WTC11 (cell line): ENCODE measurements at regions not wholly inside any gene's neighbourhood (a gene's known extent, or its start where the extent isn't known, plus 50 kb on each side); places are given as distances from the start of the nearest gene placed in this dataset.

Experiments
- ATAC-seq: fragments of 200-7000 bp; cut with Tn5 transposase; 2 replicates; pipeline ENCODE4 v1.10.0; 2021; ENCODE audit warnings: mild to moderate bottlenecking, moderate library complexity
- CTCF ChIA-PET: fragments of 300-600 bp; sonication (Branson Sonifier 250); formaldehyde crosslinking; loops from one replicate; lab custom pipeline; 2021; ENCODE audit warnings: antibody characterized with exemption; lab: Charles Lee
- POLR2A ChIA-PET: fragments of 350-600 bp; sonication (Branson Sonifier 250); formaldehyde crosslinking; loops from one replicate; lab custom pipeline; 2021; ENCODE audit warnings: antibody characterized with exemption; lab: Charles Lee
- DNase-seq: peaks from one replicate; pipeline ENCODE4 v3.0.0; 2021; ENCODE audit warnings: low spot score
- H3K27ac Mint-ChIP-seq: 2 replicates; pipeline ENCODE4 v1.8.0; 2021; ENCODE audit warnings: mixed read lengths
- H3K27me3 Mint-ChIP-seq: 2 replicates; pipeline ENCODE4 v1.8.0; 2021; ENCODE audit warnings: low read depth, mild to moderate bottlenecking, moderate library complexity, mixed read lengths
- H3K36me3 Mint-ChIP-seq: 2 replicates; pipeline ENCODE4 v1.8.0; 2021; ENCODE audit warnings: mixed read lengths
- H3K4me1 Mint-ChIP-seq: 2 replicates; pipeline ENCODE4 v1.8.0; 2022; ENCODE audit warnings: mixed read lengths
- H3K4me3 Mint-ChIP-seq: 2 replicates; pipeline ENCODE4 v1.8.0; 2021; ENCODE audit warnings: mild to moderate bottlenecking, moderate library complexity, mixed read lengths
- H3K9me3 Mint-ChIP-seq: 2 replicates; pipeline ENCODE4 v1.8.0; 2021; ENCODE audit warnings: mixed read lengths
- ATF1 ChIP-seq: sonication (generic); formaldehyde crosslinking; IDR thresholded peaks from 2 replicates; pipeline ENCODE4 v1.8.1; 2023; ENCODE audit warnings: mild to moderate bottlenecking, moderate library complexity, missing genetic modification reagents
- CREB1 ChIP-seq: sonication (generic); formaldehyde crosslinking; IDR thresholded peaks from 2 replicates; pipeline ENCODE4 v1.8.0; 2023; ENCODE audit warnings: mild to moderate bottlenecking, missing genetic modification reagents
- E2F1 ChIP-seq: sonication (generic); formaldehyde crosslinking; IDR thresholded peaks from 2 replicates; pipeline ENCODE4 v1.8.0; 2022; ENCODE audit warnings: mild to moderate bottlenecking, missing genetic modification reagents
- EMX1 ChIP-seq: fragments of 250-450 bp; sonication (Bioruptor Pico); IDR thresholded peaks from 2 replicates; pipeline ENCODE4 v1.8.0; 2021; ENCODE audit warnings: mild to moderate bottlenecking
- FOXP1 ChIP-seq: sonication (generic); formaldehyde crosslinking; IDR thresholded peaks from 2 replicates; pipeline ENCODE4 v1.8.0; 2022; ENCODE audit warnings: missing genetic modification reagents, mild to moderate bottlenecking, moderate library complexity, borderline replicate concordance
- IRF2 ChIP-seq: sonication (generic); formaldehyde crosslinking; IDR thresholded peaks from 2 replicates; pipeline ENCODE4 v1.8.0; 2022; ENCODE audit warnings: low read depth, missing genetic modification reagents, borderline replicate concordance
- MXD4 ChIP-seq: fragments of 250-450 bp; sonication (Bioruptor Pico); IDR thresholded peaks from 2 replicates; pipeline ENCODE4 v1.8.0; 2021; ENCODE audit warnings: mild to moderate bottlenecking, moderate library complexity, borderline replicate concordance
- NFE2L1 ChIP-seq: sonication (generic); formaldehyde crosslinking; IDR thresholded peaks from 2 replicates; pipeline ENCODE4 v1.8.1; 2023; ENCODE audit warnings: missing genetic modification reagents
- NR2C2 ChIP-seq: sonication (generic); formaldehyde crosslinking; IDR thresholded peaks from 2 replicates; pipeline ENCODE4 v1.8.0; 2022; ENCODE audit warnings: mild to moderate bottlenecking, missing genetic modification reagents
- NR3C1 ChIP-seq: sonication (generic); formaldehyde crosslinking; conservative IDR thresholded peaks from 2 replicates; pipeline ENCODE4 v1.8.1; 2023; ENCODE audit warnings: low read depth, mild to moderate bottlenecking, missing genetic modification reagents
- SMAD4 ChIP-seq: sonication (generic); formaldehyde crosslinking; IDR thresholded peaks from 2 replicates; pipeline ENCODE4 v1.8.0; 2022; ENCODE audit warnings: mild to moderate bottlenecking, missing genetic modification reagents
- TP53 ChIP-seq: sonication (generic); formaldehyde crosslinking; IDR thresholded peaks from 2 replicates; pipeline ENCODE4 v1.8.1; 2023; ENCODE audit warnings: mild to moderate bottlenecking, missing genetic modification reagents
- ZNF317 ChIP-seq: sonication (generic); formaldehyde crosslinking; IDR thresholded peaks from 2 replicates; pipeline ENCODE4 v1.8.1; 2023; ENCODE audit warnings: low read depth, mild to moderate bottlenecking, moderate library complexity, missing genetic modification reagents, borderline replicate concordance
- ZNF396 ChIP-seq: fragments of 250-450 bp; sonication (Bioruptor Pico); IDR thresholded peaks from 2 replicates; pipeline ENCODE4 v1.8.0; 2021; ENCODE audit warnings: mild to moderate bottlenecking, moderate library complexity, borderline replicate concordance
- ZNF416 ChIP-seq: fragments of 250-450 bp; sonication (Bioruptor Pico); IDR thresholded peaks from 2 replicates; pipeline ENCODE4 v1.9.0; 2021; ENCODE audit warnings: mild to moderate bottlenecking, inconsistent platforms
- TF ChIP-seq, protein P1 (sequence below): sonication (generic); formaldehyde crosslinking; IDR thresholded peaks from 2 replicates; pipeline ENCODE4 v1.8.0; 2022; ENCODE audit warnings: mild to moderate bottlenecking, missing genetic modification reagents
- TF ChIP-seq, protein P2 (sequence below): sonication (generic); formaldehyde crosslinking; conservative IDR thresholded peaks from 2 replicates; pipeline ENCODE4 v1.8.1; 2023; ENCODE audit warnings: mild to moderate bottlenecking, low read depth, missing genetic modification reagents, moderate library complexity
- TF ChIP-seq, protein P3 (sequence below): sonication (generic); formaldehyde crosslinking; conservative IDR thresholded peaks from 2 replicates; pipeline ENCODE4 v1.8.1; 2022; ENCODE audit warnings: mild to moderate bottlenecking, missing genetic modification reagents

DNA sequence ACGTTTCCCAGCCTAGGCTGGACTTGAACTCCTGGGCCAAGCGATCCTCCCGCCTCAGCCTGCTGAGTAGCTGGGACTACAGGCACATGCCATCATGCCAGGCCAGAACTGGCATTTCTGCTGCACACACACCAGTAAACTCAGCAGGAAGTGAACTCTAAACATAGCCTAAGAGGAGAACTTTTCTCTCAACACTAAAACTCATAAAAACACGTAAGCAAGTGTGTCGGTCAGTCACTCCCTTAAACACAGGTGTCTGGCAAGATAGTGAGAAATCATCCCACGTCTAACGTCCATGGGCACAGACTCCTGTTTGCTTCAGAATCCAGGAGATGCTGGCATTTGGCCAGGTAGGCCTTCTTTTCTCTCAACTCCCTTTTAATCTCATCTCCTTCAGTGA is 104.8 kb downstream of the RPL27A start:
- Mint-ChIP-seq H3K9me3 (no peaks in the 10 kb centered on the region), H3K4me1 (peaks cover 19% of the 10 kb centered on the region), H3K4me3 (no peak overlapping the region), H3K27ac (0 out of 2 replicates have a peak overlapping the region, but pooled peaks have one; percentile 7), H3K36me3 (no peaks in the 10 kb centered on the region), H3K27me3 (no peaks in the 10 kb centered on the region)
- ChIA-PET POLR2A (no interaction called here), CTCF (interaction anchor here (1.3 to 1.7 kb wide), 3 partner anchors 8 to 29 kb away, joined by 3 to 5 read pairs (median 3); a partner anchor contains a TSS)
- DNase-seq, result no peak
- no peak for ATAC-seq
- TF ChIP-seq EMX1, result no peak
- no peak for TF ChIP-seq MXD4
- TF ChIP-seq FOXP1 (CRISPR knock-in tag), result no peak
- TF ChIP-seq ZNF396, result no peak
- TF ChIP-seq NR3C1, result no peak
- no peak for TF ChIP-seq ZNF416 (CRISPR knock-in tag)
- TF ChIP-seq, protein P1, sequence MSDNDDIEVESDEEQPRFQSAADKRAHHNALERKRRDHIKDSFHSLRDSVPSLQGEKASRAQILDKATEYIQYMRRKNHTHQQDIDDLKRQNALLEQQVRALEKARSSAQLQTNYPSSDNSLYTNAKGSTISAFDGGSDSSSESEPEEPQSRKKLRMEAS (CRISPR knock-in tag), result no peak

DNA sequence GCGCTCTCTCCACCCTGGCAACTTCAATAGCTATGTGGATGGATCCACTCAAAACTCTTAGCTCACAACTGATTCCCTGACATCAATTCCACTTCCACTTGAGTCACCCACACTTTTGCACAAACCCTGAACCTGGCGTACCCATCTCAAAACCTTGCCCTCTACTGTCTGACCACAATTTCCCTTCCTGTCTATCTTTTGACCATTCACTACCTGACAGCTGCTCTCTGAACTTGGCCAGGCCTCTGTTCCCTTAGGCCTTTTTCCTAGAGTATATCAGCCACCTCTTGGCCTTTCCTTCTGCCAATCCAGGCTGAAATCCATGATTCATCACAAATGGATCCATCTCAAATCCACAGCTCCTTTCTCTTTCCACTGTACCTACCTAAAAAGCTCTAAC is 106.0 kb downstream of the RPL27A start:
- Mint-ChIP-seq H3K4me1 (peaks cover 19% of the 10 kb centered on the region), H3K36me3 (no peaks in the 10 kb centered on the region), H3K9me3 (no peaks in the 10 kb centered on the region), H3K27ac (0 out of 2 replicates have a peak overlapping the region, but pooled peaks have one; percentile 20), H3K4me3 (no peak overlapping the region), H3K27me3 (no peaks in the 10 kb centered on the region)
- CTCF ChIA-PET, result interaction anchor here (0.6 kb wide), 1 partner anchor 171 kb away, joined by 3 read pairs; no protein-coding TSS in a partner anchor
- TF ChIP-seq ZNF416 (CRISPR knock-in tag) (no peak), E2F1 (CRISPR knock-in tag) (no peak)
- TF ChIP-seq, protein P2, sequence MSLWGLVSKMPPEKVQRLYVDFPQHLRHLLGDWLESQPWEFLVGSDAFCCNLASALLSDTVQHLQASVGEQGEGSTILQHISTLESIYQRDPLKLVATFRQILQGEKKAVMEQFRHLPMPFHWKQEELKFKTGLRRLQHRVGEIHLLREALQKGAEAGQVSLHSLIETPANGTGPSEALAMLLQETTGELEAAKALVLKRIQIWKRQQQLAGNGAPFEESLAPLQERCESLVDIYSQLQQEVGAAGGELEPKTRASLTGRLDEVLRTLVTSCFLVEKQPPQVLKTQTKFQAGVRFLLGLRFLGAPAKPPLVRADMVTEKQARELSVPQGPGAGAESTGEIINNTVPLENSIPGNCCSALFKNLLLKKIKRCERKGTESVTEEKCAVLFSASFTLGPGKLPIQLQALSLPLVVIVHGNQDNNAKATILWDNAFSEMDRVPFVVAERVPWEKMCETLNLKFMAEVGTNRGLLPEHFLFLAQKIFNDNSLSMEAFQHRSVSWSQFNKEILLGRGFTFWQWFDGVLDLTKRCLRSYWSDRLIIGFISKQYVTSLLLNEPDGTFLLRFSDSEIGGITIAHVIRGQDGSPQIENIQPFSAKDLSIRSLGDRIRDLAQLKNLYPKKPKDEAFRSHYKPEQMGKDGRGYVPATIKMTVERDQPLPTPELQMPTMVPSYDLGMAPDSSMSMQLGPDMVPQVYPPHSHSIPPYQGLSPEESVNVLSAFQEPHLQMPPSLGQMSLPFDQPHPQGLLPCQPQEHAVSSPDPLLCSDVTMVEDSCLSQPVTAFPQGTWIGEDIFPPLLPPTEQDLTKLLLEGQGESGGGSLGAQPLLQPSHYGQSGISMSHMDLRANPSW (CRISPR knock-in tag), result no peak
- ATAC-seq, result no peak
- POLR2A ChIA-PET, result no interaction called here
- no peak for DNase-seq

DNA sequence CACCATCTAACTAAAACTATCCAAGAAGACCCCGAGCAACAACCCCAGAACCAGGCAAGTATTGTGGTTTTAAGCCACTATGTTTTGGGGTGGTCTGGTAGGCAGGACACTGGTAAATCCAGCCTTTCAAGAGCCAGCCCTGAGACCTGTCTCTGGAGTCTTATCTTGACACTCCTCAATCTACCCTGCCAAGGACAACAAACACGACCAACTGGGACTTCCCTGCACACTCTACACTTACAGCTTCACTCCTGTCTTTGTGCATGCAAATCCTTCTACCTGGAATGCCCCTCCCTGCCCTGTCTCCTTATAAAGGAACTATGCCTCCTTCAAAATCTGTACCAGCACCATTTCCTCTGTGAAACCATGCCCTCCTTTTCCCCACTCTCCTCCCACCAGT is 107.3 kb downstream of the RPL27A start:
- H3K4me1 Mint-ChIP-seq, result peaks cover 28% of the 10 kb centered on the region
- H3K4me3 Mint-ChIP-seq, result no peak overlapping the region
- ChIA-PET CTCF (no interaction called here), POLR2A (no interaction called here)
- no peak overlapping the region for H3K27ac Mint-ChIP-seq
- ATAC-seq, result no peak
- TF ChIP-seq ZNF317 (no peak), TP53 (no peak), ATF1 (CRISPR knock-in tag) (no peak), IRF2 (CRISPR knock-in tag) (no peak), MXD4 (no peak), CREB1 (CRISPR knock-in tag) (no peak), NR2C2 (CRISPR knock-in tag) (no peak), NFE2L1 (CRISPR knock-in tag) (no peak), NR3C1 (no peak), SMAD4 (no peak)
- TF ChIP-seq, protein P1 (CRISPR knock-in tag), result no peak
- TF ChIP-seq, protein P3, sequence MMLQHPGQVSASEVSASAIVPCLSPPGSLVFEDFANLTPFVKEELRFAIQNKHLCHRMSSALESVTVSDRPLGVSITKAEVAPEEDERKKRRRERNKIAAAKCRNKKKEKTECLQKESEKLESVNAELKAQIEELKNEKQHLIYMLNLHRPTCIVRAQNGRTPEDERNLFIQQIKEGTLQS (CRISPR knock-in tag), result no peak
- H3K36me3 Mint-ChIP-seq, result no peaks in the 10 kb centered on the region
- H3K9me3 Mint-ChIP-seq, result no peaks in the 10 kb centered on the region
- H3K27me3 Mint-ChIP-seq, result no peaks in the 10 kb centered on the region
- no peak for DNase-seq
